ENCODE measurements at regions not wholly inside any gene's neighbourhood (a gene's known extent, or its start where the extent isn't known, plus 50 kb on each side); places are given as distances from the start of the nearest gene placed in this dataset.

DNA sequence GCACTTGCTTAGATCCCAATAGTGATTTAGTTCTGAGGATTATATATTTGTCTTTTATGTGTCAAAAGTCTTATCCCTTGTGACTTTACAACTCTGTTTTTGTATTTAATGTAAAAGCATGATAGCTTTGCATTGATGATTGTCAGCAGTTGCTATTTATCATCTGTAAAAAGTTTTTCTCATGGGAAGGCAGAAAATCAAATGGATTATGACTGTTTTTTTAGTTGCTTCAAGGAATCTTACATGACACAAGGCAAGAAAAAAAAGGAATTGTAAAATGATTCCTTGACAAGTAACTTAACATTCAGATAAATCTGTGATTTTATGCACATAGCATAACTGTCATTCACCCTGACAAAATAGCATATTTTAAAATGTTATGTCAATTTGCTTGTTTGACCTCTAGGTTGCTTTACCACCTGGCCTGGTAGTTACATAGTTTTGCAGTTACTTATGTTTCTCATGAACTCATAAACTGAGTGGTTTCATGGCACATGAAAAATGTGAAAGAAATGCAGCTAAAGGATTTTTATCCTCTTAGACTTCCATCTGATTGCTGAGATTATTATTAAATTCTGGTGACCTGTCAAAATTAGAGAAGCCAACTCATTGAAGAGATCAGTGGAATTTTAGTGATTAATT lies 622.6 kb downstream of the ADGRL2 start:
- in situ Hi-C loops (cut with HindIII; ENCODE audit: low sequenced_read_pairs), result no loop called here

DNA sequence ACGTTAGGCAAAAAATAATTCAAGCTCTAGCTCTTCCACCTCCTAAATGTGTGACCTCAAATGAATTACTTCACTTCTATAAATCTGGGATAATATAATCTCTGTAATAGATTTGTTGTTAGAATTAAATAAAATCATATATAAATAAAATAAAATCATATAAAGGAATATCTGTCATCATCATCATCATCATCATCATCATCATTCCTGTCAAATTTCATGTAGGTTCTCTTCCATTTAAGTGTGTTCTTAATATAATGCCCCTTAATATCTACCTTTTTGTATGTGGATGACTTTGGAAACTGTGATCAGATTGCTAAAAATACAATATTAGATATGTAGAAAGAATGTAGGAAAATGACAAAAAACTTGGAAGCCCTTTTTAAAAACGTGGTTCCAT lies 621.0 kb downstream of the ADGRL2 start:
- in situ Hi-C loops (cut with HindIII; ENCODE audit: low sequenced_read_pairs), result no loop called here

DNA sequence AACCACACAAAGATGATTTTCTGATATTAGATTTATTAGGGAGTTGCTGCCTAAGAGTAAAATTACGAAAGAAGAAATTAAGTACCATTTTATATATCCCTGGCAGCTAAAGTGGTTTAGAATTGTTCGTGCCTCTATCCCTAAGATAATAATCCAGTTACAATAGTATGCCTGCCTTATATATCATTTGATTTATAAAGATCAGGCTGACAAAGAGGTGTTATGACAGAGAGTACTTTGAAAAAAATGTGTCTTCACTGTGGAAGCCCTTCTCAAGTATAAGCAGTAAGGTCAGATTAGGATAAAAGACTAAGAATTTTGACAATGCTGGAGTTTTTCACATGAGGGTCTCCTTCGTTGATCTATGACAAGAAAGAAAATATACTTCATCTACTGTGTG lies 619.9 kb downstream of the ADGRL2 start:
- in situ Hi-C loops (cut with HindIII; ENCODE audit: low sequenced_read_pairs), result no loop called here

DNA sequence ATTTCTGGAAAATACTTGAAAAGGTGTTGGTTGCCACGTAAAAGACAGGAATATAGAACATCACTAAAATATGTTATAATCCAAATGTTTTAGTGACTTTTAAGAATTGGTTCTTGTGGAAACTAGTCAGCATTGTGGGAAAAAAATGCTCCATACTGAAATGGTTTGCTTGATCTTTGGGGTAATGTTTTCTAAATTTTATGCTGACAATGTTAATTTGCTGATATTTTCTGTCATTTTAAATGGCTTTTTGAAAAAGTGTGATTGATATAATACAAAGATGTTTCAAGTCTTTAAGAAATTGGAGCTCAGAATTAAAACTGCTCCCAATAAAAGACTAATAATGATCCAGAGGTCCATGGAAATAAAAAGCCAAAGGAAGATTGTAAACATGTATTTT lies 610.9 kb downstream of the ADGRL2 start:
- in situ Hi-C loops (cut with HindIII; ENCODE audit: low sequenced_read_pairs), result no loop called here

DNA sequence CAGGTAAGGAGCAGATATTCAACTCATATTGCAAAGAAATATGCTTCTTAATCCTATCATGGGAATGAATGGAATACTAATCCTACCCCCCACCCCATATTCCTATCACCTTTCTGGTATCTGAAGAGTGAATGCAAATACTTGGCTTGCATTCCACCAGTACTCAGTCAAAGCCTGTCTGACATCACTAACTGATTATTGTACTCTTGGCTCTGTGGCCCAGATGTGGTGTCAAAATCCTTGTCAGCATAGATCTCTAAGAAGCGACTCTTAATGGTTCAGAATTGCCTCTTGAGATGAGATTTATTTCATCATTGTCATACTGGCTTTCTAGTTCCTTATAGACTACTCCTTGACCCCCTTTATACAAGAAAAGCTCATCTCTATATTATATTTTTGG lies 604.6 kb downstream of the ADGRL2 start:
- in situ Hi-C loops (cut with HindIII; ENCODE audit: low sequenced_read_pairs), result no loop called here

DNA sequence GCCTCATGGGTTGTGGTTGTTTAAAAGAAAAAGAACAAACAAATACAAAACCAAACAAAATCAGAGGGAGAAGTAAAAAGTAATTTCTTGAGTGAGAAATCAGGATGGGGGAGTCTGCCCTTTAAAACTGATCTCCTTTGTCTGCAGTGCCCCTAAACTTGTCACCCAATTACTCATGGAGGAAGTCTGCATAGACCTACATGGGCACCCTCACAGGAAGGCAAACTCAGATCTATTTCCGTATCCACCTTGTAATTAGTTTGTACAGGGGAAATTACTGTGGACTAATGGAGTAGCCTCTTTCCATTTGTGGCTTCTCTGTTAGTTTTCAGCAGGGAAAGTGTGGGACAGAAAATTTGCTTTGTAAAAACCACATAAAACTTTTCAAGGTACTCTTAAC lies 600.4 kb downstream of the ADGRL2 start:
- in situ Hi-C loops (cut with HindIII; ENCODE audit: low sequenced_read_pairs), result no loop called here

DNA sequence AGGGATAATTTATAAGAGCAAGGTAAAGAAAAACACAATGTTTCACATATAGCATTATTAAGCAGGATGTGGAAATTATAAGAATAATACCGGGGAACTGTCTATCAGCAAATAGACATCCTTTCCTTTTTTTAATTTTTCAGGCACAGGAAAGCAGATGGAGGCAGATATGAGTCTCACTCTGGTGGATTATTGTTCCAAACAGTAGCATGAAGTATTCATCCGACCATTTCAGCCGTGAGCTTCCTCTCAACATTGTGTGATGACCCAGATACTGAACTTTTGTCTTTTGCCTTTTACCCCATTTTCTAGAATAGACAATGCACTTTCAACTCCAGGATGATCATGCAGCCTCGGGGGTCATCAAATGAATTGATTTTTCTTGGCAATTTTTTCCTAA lies 599.8 kb downstream of the ADGRL2 start:
- in situ Hi-C loops (cut with HindIII; ENCODE audit: low sequenced_read_pairs), result no loop called here

DNA sequence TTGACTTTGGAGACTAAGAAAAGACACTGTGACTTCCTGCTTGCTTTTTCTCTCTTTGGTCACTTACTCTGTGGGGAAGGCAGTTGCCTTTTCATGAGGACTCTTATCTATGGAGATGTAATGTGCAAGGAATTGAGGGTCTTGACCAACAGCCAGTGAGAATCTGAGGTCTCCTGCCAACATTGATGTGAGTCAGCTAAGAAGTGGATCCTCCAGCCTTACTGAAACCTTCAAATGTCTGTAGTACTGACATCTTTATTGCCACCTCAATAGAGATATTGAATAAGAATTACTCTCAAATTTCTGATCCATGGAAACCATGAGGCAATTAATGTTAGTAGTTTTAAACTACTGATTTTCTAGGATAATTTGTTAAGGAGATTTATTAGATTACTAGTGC lies 598.4 kb downstream of the ADGRL2 start:
- in situ Hi-C loops (cut with HindIII; ENCODE audit: low sequenced_read_pairs), result no loop called here

DNA sequence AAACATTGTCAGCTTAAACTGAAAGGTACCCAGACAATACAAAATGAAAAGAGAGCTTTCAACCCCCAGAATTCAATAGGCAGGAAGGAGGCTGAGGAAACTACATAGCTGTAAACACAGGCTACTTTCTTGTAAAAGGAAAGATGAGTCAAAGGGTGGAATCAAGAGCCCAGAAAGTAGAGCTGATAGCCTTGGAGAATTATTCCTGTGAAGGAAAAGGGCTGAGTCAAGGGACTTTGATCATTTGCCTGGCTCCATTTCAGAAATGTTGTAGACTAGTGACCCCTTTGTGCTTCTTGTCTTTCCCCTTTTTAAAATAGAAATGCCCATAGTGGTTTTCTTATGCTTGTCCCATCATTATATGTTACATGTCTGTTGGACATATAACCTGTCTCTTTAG lies 597.6 kb downstream of the ADGRL2 start:
- in situ Hi-C loops (cut with HindIII; ENCODE audit: low sequenced_read_pairs), result no loop called here

DNA sequence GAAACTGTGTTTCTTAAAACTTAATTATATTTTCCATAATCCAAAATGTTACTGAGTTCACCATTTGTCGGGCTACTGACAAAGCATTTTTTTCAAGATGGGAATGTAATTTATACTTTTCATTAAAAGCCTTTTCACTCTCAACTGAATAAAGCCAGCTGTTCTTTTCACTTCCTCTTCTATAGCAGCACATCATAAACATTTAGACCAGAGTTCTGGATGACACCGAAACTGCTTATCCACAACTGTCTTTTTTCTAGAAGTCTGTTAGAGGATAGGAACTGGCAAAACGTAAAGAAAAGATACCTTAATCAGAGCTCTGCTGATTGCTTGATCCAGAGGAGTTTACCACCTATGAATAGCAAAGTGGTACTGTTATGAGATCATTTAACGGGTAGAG lies 594.7 kb downstream of the ADGRL2 start:
- in situ Hi-C loops (cut with HindIII; ENCODE audit: low sequenced_read_pairs), result no loop called here

DNA sequence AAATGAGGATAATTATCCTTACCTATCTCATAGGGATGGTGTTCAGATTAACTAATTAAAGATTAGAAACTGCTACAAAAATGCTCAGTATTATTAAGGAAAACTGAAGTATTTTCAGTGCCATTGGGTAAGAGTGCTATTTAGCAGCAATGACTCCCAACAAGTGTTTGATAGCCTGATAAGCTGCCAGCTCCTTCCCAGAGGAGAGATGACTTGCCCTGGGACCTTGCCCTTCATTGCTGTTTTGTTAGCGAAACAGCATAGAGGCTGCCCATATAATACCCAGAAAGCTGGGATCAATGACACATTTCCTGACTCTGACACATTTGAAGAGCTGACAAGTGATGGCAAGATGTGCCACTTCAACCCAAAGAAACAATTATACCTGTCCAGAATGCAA lies 592.2 kb downstream of the ADGRL2 start:
- in situ Hi-C loops (cut with HindIII; ENCODE audit: low sequenced_read_pairs), result no loop called here

DNA sequence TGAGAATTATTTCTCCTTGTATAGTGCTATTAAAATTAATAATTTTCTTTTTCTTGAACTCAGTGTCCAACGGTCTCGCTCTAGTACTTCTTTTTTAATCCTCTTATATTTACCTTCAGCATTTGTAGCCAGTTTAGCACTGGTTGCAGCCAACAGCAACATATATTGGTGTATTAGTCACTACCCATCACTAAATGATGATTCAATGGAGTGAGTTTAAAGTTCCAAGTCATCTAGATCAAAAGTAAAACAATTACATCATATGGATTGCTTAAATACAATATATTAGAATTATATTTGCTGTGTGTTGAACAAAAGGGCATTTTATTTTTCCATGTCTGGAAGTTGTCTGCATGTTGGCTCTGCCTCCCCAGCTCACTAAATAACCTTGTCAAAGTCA lies 591.8 kb downstream of the ADGRL2 start:
- in situ Hi-C loops (cut with HindIII; ENCODE audit: low sequenced_read_pairs), result no loop called here

DNA sequence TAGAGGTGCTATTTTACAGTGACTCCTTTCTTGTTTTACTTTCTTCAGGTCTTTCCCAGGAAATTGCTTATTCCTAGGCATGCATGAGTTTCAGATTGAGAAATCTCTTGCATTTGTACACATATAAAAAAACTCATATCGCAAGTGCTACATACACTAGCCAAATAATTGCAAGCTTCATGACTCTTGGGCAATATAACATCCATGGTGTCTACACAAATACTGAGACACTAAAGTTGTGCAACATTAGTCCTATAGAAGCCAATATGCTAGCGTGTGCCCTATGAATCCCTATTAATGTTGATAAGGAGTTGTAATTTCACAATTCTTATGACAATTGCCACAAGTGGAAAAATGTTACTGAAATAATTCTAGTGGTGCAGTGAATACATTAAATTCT lies 591.0 kb downstream of the ADGRL2 start:
- in situ Hi-C loops (cut with HindIII; ENCODE audit: low sequenced_read_pairs), result no loop called here

DNA sequence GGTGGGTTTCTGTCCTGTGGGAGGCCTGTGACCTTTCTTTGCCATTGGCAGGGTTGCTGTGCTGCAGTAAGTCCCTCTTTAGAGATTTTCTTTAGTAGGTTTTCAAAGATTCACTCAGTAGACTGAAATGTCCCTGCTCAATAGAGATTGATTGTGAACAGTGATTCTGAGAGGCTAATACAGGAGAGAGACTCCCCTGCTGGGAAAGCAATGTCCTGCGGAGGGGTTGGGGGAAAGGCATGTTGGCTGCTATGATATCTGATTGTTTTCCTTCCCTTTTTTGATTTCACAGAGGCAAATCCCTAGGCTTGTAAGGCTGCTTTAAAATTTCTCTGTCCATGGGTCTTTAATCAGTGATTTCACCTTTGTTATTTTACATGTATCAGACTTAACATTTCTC lies 589.9 kb downstream of the ADGRL2 start:
- in situ Hi-C loops (cut with HindIII; ENCODE audit: low sequenced_read_pairs), result no loop called here

DNA sequence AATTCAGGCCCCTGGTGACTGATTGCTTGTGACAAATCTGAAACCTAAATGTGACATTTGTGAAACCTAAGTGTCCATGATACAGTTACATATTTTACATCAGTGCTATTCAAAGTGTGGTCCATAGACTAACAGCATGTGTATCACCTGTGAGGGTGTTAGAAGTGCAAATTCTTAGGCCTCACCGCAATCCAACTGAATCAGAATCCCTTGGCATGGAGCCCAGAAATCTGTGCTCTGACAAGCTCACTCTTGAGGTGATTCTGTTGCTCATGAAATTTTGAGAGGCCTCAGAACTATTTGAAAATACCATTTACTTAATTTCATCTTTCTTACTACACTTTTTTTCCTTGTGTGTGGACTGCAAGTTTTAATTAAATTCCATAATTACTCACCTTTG lies 587.9 kb downstream of the ADGRL2 start:
- in situ Hi-C loops (cut with HindIII; ENCODE audit: low sequenced_read_pairs), result no loop called here

DNA sequence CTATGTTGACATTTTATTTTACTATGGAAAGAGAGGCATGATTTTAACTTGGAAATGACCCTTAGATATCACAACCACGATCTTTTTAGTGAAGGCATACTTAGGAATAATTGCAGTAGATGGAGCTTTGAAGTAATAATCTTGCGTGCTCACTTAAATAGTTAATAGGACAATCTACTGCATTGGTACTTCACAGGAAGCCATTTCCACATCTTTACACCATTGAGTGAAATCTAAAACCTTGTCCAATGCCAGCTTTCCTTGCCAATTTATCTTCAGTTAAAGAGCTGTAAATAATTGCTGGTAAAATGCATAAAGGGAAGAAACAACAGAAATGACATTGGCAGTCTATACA lies 586.3 kb downstream of the ADGRL2 start:
- in situ Hi-C loops (cut with HindIII; ENCODE audit: low sequenced_read_pairs), result no loop called here

DNA sequence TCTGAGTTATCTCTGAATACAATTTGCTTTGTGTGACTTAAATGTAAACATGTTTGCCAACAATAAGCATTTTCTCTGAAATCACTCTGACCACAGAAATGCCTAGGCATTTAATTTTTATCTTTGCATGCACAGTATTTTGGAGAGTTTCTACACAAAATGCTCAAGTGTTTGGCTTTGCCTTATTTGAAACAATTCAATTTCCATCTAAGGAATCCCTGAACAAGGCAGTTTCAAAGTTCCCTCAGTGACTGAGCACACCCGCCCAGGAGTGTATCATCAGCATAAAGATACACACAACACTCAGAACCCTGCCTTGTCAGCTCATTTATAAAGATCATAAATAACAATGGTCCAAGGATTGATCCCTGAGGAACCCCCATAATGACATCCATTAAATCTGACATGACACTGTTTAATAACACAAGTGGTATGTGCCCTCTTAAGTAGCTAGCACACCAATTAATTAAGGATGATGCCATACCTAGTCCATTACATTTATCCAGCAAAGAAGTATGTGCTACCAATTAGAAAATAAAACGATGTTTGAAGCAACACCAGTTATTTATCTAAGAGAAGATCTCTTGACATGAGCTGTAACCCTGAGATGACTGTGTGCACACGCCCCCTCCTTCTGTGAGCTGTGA lies 585.8 kb downstream of the ADGRL2 start:
- in situ Hi-C loops (cut with HindIII; ENCODE audit: low sequenced_read_pairs), result no loop called here

DNA sequence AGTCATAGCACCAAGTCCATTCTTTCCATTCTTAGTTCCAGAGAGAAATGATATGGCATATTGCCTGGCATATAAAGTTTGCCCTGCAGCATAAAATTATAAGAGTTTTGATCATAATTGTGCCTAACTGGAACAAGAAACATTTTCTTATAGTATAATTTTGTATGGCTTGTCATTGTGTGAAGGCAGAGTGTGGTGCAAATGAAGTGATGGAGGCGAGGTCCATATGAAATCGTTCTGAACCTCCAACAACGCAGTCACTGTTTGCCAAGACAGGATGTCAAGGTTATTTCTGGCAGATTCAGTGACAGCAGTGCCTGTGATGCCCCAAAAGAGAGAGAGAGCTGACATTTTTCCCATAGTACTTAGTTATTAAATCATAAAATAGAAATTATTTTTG lies 584.0 kb downstream of the ADGRL2 start:
- in situ Hi-C loops (cut with HindIII; ENCODE audit: low sequenced_read_pairs), result no loop called here

DNA sequence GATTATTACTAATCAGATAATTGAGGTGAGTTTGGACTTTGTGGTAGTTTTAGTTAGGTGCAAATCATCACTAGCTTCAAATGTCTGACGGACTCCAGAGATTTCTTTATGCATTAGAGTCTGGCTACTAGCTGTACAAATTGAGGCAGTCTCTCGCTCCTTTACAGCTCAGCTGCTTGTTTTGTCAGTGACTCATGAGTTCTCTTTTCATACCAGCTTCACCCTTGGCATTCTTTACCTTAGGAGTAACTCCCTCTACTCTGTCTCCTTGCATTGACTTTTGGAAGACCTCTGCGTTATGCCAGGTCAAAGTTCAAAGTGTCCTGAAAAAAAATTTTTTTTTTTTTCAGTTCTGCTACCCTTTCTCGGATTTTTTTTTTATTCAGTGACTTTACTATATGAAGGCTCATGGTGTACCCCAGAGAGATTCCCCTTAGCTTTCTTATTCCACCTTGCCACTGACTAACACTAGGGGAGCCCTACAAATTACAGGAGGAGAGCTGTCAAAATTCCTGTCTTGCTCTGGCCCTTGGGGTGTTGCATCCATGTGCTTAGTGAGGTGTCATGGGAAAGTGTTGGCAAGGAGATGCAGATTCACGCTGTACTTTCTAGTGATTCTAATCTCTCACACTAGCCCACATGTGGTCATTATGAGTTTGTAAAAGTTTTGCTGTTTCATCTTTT lies 576.6 kb downstream of the ADGRL2 start:
- in situ Hi-C loops (cut with HindIII; ENCODE audit: low sequenced_read_pairs), result no loop called here

DNA sequence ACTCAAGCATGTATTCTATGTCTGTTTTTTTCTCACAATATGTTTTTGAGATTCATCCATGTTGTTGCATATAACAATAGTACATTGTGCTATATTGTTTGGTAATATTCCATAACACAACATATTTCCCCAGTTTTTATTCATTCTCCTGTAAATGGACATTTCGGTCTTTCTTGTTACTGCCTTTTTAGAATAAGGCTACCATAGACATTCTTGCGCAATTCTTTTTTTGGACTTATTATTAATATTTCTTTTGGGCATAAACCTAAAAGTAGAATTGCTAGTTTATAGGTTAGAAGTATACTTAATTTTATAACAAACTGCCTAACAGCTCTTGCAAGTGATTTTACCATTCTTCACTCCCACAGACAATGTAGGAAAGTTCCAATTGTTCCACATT lies 573.0 kb downstream of the ADGRL2 start:
- in situ Hi-C loops (cut with HindIII; ENCODE audit: low sequenced_read_pairs), result no loop called here

DNA sequence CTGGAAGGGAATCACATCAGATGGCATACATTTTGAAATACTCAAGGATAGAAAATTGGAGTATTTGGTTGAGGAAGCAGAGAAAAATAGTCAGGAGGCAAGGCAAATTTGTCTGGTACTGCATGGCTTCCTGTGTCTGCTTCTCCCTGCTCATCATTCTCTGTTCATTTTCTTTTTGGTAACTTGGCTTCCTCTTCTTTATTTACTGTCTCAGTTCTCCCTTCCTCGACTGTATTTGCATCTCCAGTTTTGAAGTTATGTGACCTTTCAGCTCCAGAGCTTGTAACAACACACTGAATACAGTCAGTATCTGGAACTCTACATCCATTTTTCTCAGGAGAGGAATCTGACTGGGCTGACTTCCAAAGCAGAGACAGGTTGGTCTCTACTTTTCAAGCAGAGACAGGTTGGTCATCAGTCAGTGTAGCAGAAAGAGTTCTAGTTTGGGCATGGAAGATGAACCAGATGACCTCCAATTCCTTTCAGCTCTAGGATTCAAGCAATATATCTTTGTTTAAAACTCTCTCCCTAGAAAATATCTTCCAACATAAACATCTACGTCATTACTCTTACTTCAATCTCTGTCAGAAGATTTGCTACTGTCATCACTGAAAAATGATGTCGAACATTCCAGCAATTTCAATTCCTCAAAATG lies 571.2 kb downstream of the ADGRL2 start:
- in situ Hi-C loops (cut with HindIII; ENCODE audit: low sequenced_read_pairs), result no loop called here

DNA sequence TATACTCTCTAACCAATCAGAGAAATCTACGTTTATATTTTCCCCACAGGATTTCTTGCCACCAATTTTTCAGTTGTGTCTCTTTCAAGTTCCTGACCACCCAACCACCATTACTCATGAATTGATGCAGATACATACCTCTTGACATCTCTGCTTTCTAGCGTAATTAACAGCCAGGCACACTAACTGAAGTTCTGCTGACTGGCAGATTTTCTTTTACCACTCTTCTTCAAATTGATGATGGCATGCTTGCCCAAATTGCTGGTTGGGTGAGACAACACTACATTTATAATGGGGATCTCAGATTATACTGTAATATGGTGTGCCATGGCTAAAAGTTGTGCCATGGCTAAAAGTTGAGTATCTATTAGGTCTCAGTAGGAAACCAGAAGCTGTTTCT lies 566.7 kb downstream of the ADGRL2 start:
- in situ Hi-C loops (cut with HindIII; ENCODE audit: low sequenced_read_pairs), result no loop called here
